Right kidney (tissue), 1 donor: ENCODE measurements at regions not wholly inside any gene's neighbourhood (a gene's known extent, or its start where the extent isn't known, plus 50 kb on each side); places are given as distances from the start of the nearest gene placed in this dataset.

Source experiments
- DNase-seq: peaks from one replicate; pipeline ENCODE4 v3.0.0-alpha.2; 2016

- no peak for DNase-seq
These were observed 340.8 kb downstream of the MN1 start for GRCh38 chr22:27460591-27461347.

DNA sequence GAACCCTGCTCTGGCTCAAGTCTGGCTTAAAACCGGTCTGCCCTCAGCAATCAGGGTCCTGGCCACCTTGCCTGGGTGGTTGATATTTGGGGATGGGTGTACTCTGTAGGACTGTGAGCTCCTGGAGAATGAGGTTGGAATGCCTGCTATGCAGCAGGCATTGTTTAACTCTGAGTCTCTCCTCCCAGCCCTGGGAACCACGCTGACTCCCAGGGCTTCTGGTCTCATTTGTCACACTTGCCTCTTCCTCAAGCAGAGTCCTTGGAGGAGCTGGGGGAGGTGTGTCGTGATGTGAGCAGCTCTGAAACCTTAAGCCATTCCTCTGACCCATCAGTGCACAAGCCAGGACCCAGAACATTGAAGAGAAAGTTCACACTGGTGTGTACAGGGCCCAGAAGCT lies 340.1 kb downstream of the MN1 start:
- no peak for DNase-seq

GRCh38 chr22:27462190-27462589 lies 339.4 kb downstream of the MN1 start:
- DNase-seq = no peak

- DNase-seq = no peak
These were observed 338.4 kb downstream of the MN1 start for GRCh38 chr22:27463121-27463660.

- DNase-seq = no peak
These were observed 335.3 kb downstream of the MN1 start for GRCh38 chr22:27466229-27466628.

DNA sequence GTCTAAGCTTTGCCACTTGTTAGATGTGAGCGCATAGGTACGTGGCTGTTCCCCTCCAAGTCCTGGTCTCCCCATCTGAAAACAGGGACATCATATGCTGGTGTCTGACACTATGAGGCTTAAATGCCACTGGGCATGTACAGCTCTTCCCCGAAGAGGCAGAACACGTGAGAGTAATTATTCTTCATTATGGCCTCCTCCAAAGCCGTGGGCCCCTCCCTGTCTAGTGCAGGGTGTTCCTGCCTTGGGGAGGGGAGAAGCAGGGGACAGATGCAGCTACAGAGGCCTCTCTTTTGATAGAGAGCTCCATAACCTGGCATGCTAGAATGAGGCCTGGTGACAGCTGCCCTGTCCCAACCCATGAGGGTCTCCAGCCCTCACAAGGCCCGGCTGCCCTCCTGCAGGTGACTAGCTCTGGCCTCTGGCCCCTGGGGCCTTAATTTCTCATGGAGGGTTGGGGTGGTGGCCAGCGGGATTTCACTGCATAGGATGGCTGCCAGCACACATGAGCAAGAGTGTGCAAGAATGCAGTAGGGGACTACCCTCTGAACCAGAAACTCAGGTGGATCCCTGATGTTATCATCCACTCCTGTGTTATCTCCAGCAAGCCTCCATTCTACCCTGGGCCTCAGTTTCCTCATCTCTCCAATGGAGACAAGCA lies 334.6 kb downstream of the MN1 start:
- DNase-seq = no peak

- DNase-seq = no peak
These were observed 333.8 kb downstream of the MN1 start for GRCh38 chr22:27467711-27468110.

GRCh38 chr22:27468712-27469111 lies 332.8 kb downstream of the MN1 start:
- DNase-seq = no peak

DNA sequence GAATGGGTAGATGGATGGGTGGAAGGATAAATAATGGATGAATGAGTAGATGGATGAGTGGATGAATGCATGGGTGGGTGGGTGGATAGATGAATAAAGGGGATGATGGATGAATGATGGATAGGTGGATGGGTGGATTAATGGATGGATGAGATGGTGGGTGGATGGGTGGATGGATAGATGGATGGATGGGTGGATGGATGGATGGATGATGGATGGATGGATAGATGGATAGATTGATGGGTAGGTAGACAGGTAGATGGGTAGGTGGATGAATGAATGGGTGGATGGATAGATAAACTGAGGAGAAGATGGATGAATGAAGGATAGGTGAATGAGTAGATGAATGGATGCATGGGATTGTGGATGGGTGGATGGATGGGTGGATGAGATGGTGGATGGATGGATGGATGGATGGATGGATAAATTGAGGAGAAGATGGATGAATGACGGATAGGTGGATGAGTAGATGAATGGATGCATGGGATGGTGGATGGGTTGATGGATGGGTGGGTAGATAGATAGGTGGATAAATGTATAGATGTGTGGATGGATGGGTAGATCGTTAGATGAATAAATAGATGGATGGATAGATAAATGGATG lies 331.3 kb downstream of the MN1 start:
- DNase-seq = no peak

DNA sequence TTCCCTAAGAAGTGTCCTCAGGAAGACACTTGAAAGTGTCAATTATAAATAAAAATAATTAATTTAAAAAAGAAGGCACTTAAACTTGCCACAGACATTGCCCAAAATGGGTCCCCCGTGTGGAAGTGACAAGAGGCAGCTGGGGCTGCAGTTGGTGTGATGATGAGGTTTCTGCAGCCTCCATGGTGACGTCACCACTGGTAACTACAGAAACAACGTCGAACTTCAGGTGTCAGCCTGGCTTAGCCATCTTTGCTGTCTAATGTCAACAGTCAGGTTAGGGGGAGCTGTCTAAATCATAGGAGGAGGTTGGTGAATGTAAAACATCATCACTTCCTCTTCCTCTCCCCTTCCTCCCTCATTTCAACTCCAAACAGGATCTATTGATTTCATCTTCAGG lies 328.6 kb downstream of the MN1 start:
- DNase-seq = no peak

GRCh38 chr22:27473533-27473932 lies 328.0 kb downstream of the MN1 start:
- no peak for DNase-seq

DNA sequence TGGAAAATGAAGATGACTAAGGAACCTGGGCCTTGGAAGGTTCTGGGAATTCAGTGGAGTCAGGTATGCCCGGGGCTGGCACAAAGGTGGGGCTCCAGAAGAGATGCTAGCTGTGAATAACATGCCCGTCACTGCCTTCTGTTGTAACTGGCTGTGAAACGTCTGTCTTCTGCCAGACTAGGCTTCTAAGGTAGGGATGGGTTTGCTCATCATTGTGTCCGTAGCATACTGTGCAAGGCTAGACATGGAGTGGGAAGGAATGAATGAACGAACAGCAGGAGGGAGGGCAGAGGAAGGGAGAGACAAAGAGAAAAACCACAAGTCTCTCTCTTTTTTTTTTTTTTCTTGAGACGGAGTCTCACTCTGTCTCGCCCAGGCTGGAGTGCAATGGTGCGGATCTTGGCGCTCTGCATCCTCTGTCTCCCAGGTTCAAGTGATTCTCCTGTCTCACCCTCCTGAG lies 327.4 kb downstream of the MN1 start:
- DNase-seq = no peak

DNA sequence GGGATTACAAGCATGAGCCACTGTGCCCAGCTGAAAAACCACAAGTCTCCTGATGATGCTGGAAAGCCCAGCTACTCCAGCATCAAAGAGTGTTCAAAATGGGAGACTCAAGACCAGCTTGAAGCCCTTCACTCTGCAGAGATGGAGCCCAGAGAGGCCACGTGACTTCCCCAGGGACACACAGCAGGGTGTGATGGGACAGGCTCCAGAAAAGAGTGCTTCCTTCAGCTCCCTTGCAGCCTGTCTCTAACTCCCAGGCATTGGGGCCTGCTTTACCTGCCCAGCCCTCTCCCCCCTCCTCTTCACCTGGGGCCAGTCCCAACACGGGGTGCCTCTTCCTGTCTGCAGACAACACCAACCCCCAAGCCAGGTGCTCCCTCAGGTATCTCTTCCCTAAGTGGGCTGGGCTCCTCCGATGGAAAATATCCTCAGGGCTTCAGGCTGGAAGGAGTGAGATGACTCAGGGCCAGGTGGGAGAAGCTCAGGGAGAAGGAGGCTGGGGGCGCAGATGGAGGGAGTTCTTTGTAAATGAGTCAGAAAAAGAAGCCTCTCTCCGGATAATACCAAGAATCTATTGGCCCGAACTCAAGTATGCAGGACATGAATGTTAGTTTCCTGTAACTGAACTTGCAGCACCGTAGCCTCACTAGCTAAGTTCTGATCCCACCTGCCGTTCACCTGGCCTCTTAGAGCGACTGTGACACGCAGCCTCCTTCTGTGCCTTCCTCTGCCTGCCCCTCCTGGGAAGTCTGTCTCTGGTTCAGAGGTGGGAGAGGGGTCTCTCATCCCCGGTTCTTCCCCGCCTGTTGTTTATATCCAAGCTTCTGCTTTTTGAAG lies 326.6 kb downstream of the MN1 start:
- DNase-seq = no peak

- DNase-seq = no peak
These were observed 326.0 kb downstream of the MN1 start for GRCh38 chr22:27475548-27475897.

GRCh38 chr22:27476318-27476717 lies 325.2 kb downstream of the MN1 start:
- DNase-seq = no peak

DNA sequence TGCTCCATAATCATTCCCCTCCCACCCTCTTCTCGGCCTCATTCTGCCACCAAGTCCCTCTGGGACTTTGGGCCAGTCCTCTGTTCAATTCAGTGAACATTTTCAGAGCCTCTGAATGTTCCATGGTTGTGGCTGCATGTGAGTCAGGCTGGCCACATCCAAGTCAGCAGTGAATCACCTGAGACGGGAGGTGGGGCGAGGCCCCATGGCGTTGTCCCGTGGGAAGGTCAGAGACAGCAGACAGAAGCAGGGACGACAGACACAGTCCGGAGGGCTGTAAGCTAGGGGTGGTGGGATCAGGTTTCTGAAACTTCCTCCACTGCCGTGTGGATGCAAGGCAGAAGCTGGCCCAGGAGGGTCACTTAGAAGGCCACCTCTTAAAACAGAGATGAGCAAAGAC lies 324.8 kb downstream of the MN1 start:
- no peak for DNase-seq

DNA sequence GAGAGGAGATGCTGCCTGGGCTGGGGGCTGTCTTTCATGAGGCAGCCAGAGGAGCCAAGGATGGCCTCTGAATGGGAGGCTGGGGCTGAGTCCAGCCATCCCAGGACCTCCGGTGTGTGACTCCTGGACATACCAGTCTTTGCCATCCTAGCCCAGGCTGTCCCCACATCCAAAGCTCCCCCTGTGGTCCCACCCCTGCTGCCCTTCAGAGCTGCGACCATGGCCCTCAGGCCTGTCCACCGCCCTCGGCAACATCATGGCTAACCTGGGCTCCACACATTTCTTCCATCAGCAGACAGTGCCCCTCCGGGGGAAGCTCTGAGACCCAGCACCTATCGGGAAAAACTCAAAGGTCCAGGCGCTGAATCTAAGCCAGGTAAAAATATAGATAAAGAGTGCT lies 324.4 kb downstream of the MN1 start:
- no peak for DNase-seq

- no peak for DNase-seq
These were observed 321.1 kb downstream of the MN1 start for GRCh38 chr22:27480487-27480886.

DNA sequence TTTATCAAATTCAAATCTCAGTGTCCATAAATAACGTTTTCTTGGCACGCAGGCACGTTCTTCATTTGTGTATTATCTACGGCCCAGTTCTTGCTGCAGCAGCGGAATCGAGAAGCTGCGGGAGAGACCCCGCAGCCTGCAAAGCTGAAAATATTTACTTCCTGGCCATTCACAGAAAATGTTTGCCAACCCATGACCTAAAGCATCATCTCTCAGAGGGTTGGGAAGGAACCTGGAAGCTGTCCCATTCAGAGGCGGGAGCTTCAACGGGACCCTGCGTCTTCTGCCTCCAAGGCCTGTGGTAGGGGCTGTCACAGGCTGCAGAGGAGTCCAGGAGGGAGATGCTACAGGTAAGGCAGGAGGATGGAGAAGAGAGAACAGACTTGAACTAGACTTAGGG lies 319.2 kb downstream of the MN1 start:
- DNase-seq = no peak

GRCh38 chr22:27483095-27483785 lies 318.3 kb downstream of the MN1 start:
- DNase-seq = no peak

DNA sequence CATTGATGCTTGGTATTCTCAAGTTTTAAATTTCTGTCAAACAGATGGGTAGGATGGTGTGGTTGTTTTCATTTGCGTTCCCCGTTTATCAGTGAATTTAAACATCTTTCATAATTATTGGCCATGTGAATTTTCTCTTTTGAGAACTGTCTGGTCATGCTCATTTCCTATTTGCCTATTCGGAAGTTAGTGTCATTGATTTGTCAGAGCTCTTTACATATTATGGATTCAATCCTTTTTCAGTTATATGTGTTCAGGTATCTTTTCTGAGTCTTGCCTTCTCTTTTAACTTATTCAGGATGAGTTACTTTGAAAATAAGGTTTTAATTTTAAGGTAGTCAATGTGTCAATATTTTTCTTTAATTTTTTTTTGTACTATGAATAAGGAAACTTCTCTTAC lies 315.7 kb downstream of the MN1 start:
- no peak for DNase-seq
